ENCODE measurements at regions not wholly inside any gene's neighbourhood (a gene's known extent, or its start where the extent isn't known, plus 50 kb on each side); places are given as distances from the start of the nearest gene placed in this dataset.

- TF ChIP-seq CTCF (IDR thresholded peaks at IDR 0.05; ENCODE audit: poor library complexity), result no peak
- no peak for TF ChIP-seq EZH2 (IDR thresholded peaks at IDR 0.05; ENCODE audit: borderline replicate concordance)
These were observed 212.4 kb downstream of the COPRS start for GRCh38 chr17:31646642-31647041.

Measured in hepatocyte (in vitro differentiated cells).